HUES6 (cell line): ENCODE measurements at regions not wholly inside any gene's neighbourhood (a gene's known extent, or its start where the extent isn't known, plus 50 kb on each side); places are given as distances from the start of the nearest gene placed in this dataset.
"Not testable (repeated sequence)": the region's sequence is repeated elsewhere in the genome, so short reads cannot be mapped to it uniquely, and the experiment has no call there.

Experiments
- H3K27ac ChIP-seq: 2 replicates; pipeline ENCODE4 v1.7.0; 2013; ENCODE audit warnings: low read depth, mild to moderate bottlenecking, low read length, inconsistent platforms
- H3K27me3 ChIP-seq: 2 replicates; pipeline ENCODE4 v1.6.1; 2013; ENCODE audit warnings: low read length; ENCODE audit not compliant: control insufficient read depth, insufficient read depth
- H3K36me3 ChIP-seq: 2 replicates; pipeline ENCODE4 v1.6.1; 2013; ENCODE audit warnings: low read length; ENCODE audit not compliant: control insufficient read depth, insufficient read depth
- H3K4me1 ChIP-seq: 2 replicates; pipeline ENCODE4 v1.6.1; 2013; ENCODE audit warnings: low read length; ENCODE audit not compliant: control insufficient read depth, insufficient read depth
- H3K4me3 ChIP-seq: 2 replicates; pipeline ENCODE4 v1.5.1; 2013; ENCODE audit warnings: low read depth, low read length
- H3K9ac ChIP-seq: one replicate; pipeline ENCODE4 v1.6.1; 2013; ENCODE audit warnings: mild to moderate bottlenecking, low read length
- H3K9me3 ChIP-seq: 2 replicates; pipeline ENCODE4 v1.6.1; 2013; ENCODE audit warnings: low read depth, low read length; ENCODE audit not compliant: control insufficient read depth, insufficient read depth

DNA sequence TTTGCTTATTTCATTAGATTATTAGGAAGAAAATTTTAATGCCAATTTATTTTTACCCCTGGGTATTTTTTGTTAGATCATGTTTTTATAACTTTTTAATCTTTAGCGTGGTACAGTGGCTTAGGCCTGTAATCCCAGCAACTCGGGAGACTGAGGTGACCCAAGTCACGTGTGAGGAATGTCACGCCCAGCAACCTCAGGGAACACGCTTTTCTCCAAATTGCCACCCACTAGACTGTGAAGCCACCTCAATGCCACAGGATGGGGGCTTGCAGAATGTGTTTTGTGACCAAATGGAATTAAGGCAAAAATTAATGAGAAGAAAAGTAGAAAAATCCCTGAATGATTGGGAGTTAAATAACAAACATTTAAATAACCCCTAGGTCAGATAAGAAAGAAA, 141.8 kb downstream of the LAT start:
- H3K9me3 ChIP-seq = no peaks in the 10 kb centered on the region
- no peaks in the 10 kb centered on the region for H3K36me3 ChIP-seq
- peaks cover 27% of the 10 kb centered on the region for H3K27me3 ChIP-seq
- H3K4me1 ChIP-seq = 0 out of 2 replicates have a peak, but pooled peaks cover 3% of the 10 kb centered on the region
- H3K9ac ChIP-seq = no peak overlapping the region
- H3K4me3 ChIP-seq = no peak overlapping the region
- no peak overlapping the region for H3K27ac ChIP-seq

DNA sequence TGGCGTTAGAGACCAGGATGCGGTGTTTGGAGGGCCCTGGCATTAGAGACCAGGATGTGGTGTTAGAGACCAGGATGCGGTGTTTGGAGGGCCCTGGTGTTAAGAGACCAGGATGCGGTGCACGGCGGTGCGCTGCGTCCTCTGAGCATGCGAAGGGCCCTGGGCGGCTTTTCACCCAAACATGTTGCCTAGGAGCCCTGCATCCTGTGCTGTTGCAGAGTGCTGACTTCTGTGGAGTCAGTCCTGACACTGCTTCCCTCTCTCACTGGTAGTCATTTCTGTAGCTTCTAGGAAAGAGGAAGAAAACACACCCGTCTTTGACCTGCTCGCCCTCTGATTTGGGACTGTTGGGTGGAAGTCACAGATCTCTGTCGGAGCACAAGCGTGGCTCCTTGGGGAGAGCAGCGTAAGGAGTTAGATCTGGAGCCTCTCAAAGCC, 141.2 kb downstream of the LAT start:
- Histone ChIP-seq H3K27me3 (peaks cover 27% of the 10 kb centered on the region), H3K4me1 (no peaks in the 10 kb centered on the region), H3K9me3 (no peaks in the 10 kb centered on the region), H3K27ac (no peak overlapping the region), H3K36me3 (no peaks in the 10 kb centered on the region), H3K4me3 (no peak overlapping the region), H3K9ac (no peak overlapping the region)

DNA sequence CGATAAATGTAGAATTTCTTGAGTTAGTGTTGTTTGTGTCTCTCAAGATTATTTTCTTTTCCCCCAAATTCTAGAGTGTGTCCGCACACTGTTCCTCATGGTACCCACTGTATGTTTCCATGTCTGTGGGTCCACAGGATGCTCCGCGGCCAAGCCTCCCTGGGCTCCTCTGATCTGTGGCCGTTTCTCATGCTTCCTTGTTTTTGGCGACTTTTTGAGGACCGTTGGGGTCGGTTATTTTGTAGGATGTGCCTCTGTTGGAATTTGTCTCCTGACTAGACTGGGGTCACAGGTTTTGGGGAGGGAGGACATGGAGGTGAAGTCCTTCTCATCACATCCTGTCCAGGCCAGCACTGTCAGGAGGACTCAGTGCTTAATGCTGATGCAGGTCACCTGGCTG, 140.0 kb downstream of the LAT start:
- no peak overlapping the region for H3K9ac ChIP-seq
- no peaks in the 10 kb centered on the region for H3K36me3 ChIP-seq
- H3K4me1 ChIP-seq = 0 out of 2 replicates have a peak, but pooled peaks cover 3% of the 10 kb centered on the region
- H3K4me3 ChIP-seq = no peak overlapping the region
- H3K27me3 ChIP-seq = peaks cover 27% of the 10 kb centered on the region
- no peak overlapping the region for H3K27ac ChIP-seq
- H3K9me3 ChIP-seq = no peaks in the 10 kb centered on the region

DNA sequence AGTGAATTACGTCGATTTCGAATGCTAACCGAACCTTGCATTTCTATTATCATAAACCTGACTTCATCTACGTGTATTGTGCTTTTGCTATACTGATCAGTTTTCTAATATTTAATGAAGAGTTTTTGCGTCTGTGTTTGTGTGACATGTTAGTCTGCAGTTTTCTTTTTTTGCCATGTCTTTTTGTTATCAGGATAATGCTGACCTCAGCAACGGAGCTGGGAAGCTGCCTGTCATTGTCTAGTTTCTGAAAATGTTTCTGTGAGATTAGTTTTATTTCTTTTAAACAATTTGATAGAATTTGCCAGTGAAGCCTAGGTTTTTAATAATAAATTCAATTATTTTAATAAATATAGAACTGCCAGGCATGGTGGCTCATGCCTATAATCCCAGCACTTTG, 139.3 kb downstream of the LAT start:
- H3K4me3 ChIP-seq, H3K36me3 ChIP-seq, H3K9me3 ChIP-seq, H3K4me1 ChIP-seq, H3K27ac ChIP-seq, H3K9ac ChIP-seq: not testable (repeated sequence)
- peaks cover 27% of the 10 kb centered on the region for H3K27me3 ChIP-seq

DNA sequence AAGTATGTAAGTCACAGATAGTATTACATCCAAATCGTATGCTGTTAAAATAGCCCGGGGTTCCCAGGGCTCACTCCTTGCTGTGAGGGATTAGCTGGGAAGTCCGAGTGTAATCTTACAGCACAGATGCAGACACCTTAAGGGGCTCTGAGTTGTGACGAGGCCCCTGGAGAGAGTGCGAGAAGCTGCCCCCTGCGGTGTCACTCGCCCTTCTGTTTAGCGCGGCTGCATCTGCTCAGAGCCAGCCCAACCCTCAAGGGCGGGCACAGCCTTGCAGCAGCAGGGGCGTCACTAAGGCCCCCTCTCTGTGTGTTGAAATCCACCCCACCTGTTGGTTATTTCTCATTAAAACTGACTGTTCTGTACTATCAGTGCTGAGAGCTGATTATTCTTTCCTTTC, 135.8 kb downstream of the LAT start:
- peaks cover 11% of the 10 kb centered on the region for H3K27me3 ChIP-seq
- not testable (repeated sequence) for H3K4me1 ChIP-seq, H3K4me3 ChIP-seq, H3K36me3 ChIP-seq, H3K9me3 ChIP-seq, H3K27ac ChIP-seq, H3K9ac ChIP-seq

DNA sequence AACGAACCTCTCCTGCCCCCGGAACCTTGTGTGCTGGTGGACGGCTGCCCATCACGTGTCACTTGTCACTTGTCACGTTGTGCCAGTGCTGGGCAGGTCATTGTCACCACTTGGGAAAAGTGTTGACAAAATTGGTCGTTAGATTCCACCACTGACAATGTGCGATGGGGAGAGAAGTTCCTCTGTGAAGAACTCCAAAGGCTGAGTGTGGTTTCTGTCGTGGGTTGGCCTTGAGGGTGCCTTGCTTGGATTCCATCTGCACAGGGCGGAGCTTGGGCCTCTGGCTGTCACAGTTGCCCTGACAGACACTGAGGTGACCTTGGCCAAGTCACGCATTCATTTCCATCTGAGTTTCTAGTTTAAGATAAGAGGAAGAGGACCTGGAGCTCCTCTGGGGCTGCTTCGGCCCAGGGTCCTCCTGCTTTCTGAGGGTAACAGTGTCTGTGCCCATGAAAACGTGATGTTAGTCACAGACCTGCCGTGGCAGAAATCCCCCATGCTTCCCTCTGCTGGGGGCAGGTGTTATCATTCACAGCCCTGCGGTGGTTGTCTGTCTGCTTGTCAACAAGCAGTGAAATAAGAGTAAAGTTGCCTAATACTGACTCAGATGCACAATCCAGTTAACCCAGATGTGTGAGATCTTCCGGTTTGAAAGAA, 133.6 kb downstream of the LAT start:
- not testable (repeated sequence) for H3K4me3 ChIP-seq, H3K27ac ChIP-seq, H3K9me3 ChIP-seq, H3K9ac ChIP-seq, H3K27me3 ChIP-seq, H3K36me3 ChIP-seq
- peaks cover 11% of the 10 kb centered on the region for H3K4me1 ChIP-seq

DNA sequence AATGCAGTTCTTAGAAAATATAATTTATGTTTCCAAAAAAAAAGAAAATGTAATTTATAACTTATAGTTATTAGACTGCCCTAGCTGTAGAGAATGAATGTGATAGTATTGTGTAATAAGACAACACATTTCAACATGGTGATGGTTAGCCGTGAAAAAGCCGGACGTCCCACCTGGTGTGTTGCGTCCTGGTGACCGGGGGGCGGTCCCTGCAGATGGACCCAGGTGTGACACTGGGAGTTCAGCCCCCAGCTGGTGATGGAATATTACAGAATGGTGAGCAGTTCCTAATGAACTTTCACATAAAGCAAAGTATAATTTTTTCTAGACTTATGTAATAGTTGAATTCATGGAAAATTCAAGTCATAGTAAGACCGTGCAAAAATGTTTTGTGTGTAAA, 132.8 kb downstream of the LAT start:
- peaks cover 5% of the 10 kb centered on the region; the same call in 1 of the 2 replicates for H3K27me3 ChIP-seq
- H3K9me3 ChIP-seq = no peaks in the 10 kb centered on the region
- peaks cover 11% of the 10 kb centered on the region for H3K4me1 ChIP-seq
- H3K9ac ChIP-seq = no peak overlapping the region
- no peaks in the 10 kb centered on the region for H3K36me3 ChIP-seq
- no peak overlapping the region for H3K27ac ChIP-seq
- H3K4me3 ChIP-seq = no peak overlapping the region

DNA sequence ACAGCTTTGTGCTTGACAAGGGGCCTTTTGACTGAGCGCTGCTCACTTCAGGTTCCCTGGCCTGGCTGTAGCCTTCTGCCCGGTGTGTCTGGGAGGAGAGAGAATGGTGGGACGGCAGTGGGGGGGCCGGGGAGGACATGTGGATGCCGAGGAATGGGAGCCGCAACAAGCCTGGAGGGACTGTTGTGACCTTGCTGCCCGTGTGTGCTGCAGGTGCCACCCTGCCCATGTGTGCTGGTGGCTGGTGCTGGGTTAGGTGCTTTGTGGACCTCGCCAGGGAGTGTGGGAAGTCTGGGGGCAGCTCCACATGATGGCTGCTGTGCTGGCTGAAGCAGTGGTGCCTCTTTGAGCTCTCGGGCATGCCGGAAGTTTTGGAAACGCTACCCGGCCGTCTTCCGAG, 132.1 kb downstream of the LAT start:
- Histone ChIP-seq H3K36me3 (no peaks in the 10 kb centered on the region), H3K9ac (no peak overlapping the region), H3K27me3 (peaks cover 5% of the 10 kb centered on the region; the same call in 1 of the 2 replicates), H3K4me3 (no peak overlapping the region), H3K9me3 (no peaks in the 10 kb centered on the region), H3K27ac (no peak overlapping the region), H3K4me1 (peaks cover 11% of the 10 kb centered on the region)

DNA sequence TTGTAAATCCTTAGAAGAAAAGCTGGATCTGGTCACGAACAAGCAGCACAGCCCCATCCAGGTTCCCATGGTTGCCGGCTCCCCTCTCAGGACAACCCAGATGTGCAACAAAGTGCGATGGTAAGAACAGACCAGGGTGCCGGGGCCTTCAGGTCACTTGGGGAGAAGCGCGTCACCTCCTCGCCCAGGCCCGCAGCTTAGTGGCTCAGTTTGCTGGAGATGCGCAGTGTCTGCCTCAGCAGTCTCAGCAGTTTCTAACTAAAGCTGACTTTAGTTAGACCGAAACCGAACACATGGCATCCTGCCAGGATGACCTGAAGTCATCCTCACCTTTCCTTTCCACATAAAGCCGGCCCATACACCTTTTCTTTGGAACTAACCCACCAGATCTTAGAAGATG, 131.4 kb downstream of the LAT start:
- H3K9me3 ChIP-seq, H3K36me3 ChIP-seq, H3K4me3 ChIP-seq, H3K27me3 ChIP-seq, H3K27ac ChIP-seq, H3K9ac ChIP-seq: not testable (repeated sequence)
- H3K4me1 ChIP-seq = peaks cover 11% of the 10 kb centered on the region

DNA sequence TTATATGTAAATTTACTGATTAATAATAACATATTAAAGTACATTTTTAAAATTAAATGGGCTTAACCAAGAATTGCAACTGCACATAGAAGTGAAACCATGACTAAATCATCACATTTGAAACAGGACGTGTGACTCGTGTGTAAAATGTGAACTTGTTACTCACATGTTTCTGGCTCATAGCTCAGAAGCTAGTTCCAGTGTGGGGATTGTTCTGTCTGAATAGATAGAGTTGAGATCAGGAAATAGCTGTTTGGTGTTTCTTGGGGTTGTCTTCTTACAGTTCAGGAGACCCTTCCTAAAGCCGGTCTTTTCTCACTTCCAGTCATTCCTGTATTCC, 130.9 kb downstream of the LAT start:
- H3K4me1 ChIP-seq, H3K9ac ChIP-seq, H3K27ac ChIP-seq, H3K9me3 ChIP-seq, H3K36me3 ChIP-seq, H3K4me3 ChIP-seq, H3K27me3 ChIP-seq: not testable (repeated sequence)

DNA sequence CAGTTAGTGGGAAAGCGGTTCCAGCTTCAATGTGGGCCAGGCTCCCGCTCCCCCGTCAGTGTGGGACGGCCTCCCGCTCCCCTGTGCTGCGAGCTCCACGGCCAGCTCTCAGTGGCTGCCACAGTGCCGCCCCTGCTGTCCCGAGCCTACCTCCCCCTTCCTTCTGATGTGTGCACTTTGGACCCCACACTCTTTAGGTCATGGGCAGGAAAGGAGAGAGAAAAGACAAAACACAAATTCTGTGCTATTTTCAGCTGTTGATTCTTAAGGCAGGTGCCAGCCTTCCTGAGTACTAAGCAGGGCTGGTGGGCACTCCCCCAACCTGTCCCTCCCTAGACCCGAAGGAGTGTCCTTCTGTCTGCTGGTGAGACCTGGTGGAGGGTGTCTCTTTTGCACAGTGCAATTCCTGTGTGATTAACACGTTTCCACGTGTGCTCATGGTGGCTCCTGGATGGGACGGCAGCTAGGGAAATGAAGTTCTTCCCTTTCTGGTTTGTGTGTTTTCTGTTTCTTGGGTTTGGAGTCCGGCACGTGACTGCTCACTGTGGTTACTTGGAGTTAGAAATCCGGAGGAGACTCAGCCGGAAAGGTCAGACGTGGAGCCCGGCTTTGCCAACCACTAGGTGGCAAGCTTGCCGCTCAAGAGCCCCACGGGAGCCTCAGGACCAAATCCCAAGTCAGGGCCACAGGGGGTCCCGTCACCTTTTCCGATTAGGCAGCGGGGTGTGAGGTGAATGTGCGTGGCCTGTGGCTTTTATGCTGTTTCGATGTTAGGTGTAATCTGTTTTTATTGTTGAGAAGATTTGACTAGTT, 130.3 kb downstream of the LAT start:
- H3K27ac ChIP-seq, H3K4me1 ChIP-seq, H3K9me3 ChIP-seq, H3K27me3 ChIP-seq, H3K9ac ChIP-seq, H3K36me3 ChIP-seq, H3K4me3 ChIP-seq: not testable (repeated sequence)
